GM21526 (cell line): ENCODE measurements at regions not wholly inside any gene's neighbourhood (a gene's known extent, or its start where the extent isn't known, plus 50 kb on each side); places are given as distances from the start of the nearest gene placed in this dataset.

Source experiments
- ATAC-seq: cut with Tn5 transposase; IDR thresholded peaks from one replicate; pipeline ENCODE4 v1.9.1; 2021; ENCODE audit warnings: moderate library complexity; ENCODE audit not compliant: unreplicated experiment, low FRiP score

- no peak for ATAC-seq
These were observed 61.3 kb upstream of the UCN3 start for GRCh38 chr10:5303504-5303903.

- ATAC-seq = no peak
These were observed 59.4 kb upstream of the UCN3 start for GRCh38 chr10:5305374-5305773.

GRCh38 chr10:5310914-5311313 lies 53.9 kb upstream of the UCN3 start:
- ATAC-seq = no peak

- no peak for ATAC-seq
These were observed 53.1 kb upstream of the UCN3 start for GRCh38 chr10:5311617-5312016.

GRCh38 chr10:5314840-5315239 lies 49.9 kb upstream of the UCN3 start:
- ATAC-seq = no peak
